Endodermal cell (in vitro differentiated cells): ENCODE measurements at regions not wholly inside any gene's neighbourhood (a gene's known extent, or its start where the extent isn't known, plus 50 kb on each side); places are given as distances from the start of the nearest gene placed in this dataset.

ENCODE experiments used
- DNase-seq: peaks from one replicate; pipeline ENCODE4 v3.0.0-alpha.2; 2017
- H3K27ac ChIP-seq: 2 replicates; pipeline ENCODE4 v1.5.1; 2013; ENCODE audit warnings: mild to moderate bottlenecking, low read depth, low read length, moderate library complexity
- H3K27me3 ChIP-seq: 2 replicates; pipeline ENCODE4 v1.6.1; 2013; ENCODE audit warnings: mild to moderate bottlenecking, low read length, moderate library complexity; ENCODE audit not compliant: insufficient read depth, control insufficient read depth, poor library complexity, severe bottlenecking
- H3K36me3 ChIP-seq: 2 replicates; pipeline ENCODE4 v1.7.0; 2013; ENCODE audit warnings: mild to moderate bottlenecking, low read length, moderate library complexity; ENCODE audit not compliant: control insufficient read depth, insufficient read depth
- H3K4me1 ChIP-seq: one replicate; pipeline ENCODE4 v1.7.0; 2013; ENCODE audit warnings: low read length; ENCODE audit not compliant: control insufficient read depth, insufficient read depth
- H3K4me3 ChIP-seq: 2 replicates; pipeline ENCODE4 v1.5.1; 2013; ENCODE audit warnings: mild to moderate bottlenecking, low read length, moderate library complexity
- H3K9ac ChIP-seq: 2 replicates; pipeline ENCODE4 v1.6.1; 2013; ENCODE audit warnings: mild to moderate bottlenecking, low read length, moderate library complexity; ENCODE audit not compliant: poor library complexity, severe bottlenecking; ENCODE audit errors: extremely low read depth
- H3K9me3 ChIP-seq: 2 replicates; pipeline ENCODE4 v1.6.1; 2013; ENCODE audit warnings: mild to moderate bottlenecking, low read length, moderate library complexity; ENCODE audit not compliant: control insufficient read depth
- H3K27ac Mint-ChIP-seq: 2 replicates; pipeline ENCODE4 v1.8.0; 2020; ENCODE audit warnings: mixed read lengths
- H3K27me3 Mint-ChIP-seq: 2 replicates; pipeline ENCODE4 v1.8.0; 2021; ENCODE audit warnings: mild to moderate bottlenecking, mixed read lengths; ENCODE audit not compliant: insufficient read depth
- H3K36me3 Mint-ChIP-seq: 2 replicates; pipeline ENCODE4 v1.8.0; 2020; ENCODE audit warnings: low read depth, mixed read lengths
- H3K4me1 Mint-ChIP-seq: 2 replicates; pipeline ENCODE4 v1.8.0; 2020; ENCODE audit warnings: mixed read lengths
- H3K4me3 Mint-ChIP-seq: 2 replicates; pipeline ENCODE4 v1.8.0; 2020; ENCODE audit warnings: mild to moderate bottlenecking, moderate library complexity, mixed read lengths
- H3K9me3 Mint-ChIP-seq: 2 replicates; pipeline ENCODE4 v1.8.0; 2020; ENCODE audit warnings: mild to moderate bottlenecking, mixed read lengths
- CTCF ChIP-seq: fragments of 200-600 bp; sonication (generic); conservative IDR thresholded peaks from 2 replicates; pipeline ENCODE4 v1.5.0; 2021; ENCODE audit warnings: antibody characterized with exemption, mild to moderate bottlenecking
- WGBS, 2 experiments: methylation state at CpG; one replicate each; pipeline versions ENCODE4 v1.1.5 to v1.1.7; 2013; ENCODE audit warnings: missing lambda C conversion rate in 2 of 2, mixed read lengths in 1 of 2; ENCODE audit not compliant: insufficient coverage in 1 of 2, insufficient read length in 1 of 2; 5-methylcytosine and 5-hydroxymethylcytosine counted together

DNA sequence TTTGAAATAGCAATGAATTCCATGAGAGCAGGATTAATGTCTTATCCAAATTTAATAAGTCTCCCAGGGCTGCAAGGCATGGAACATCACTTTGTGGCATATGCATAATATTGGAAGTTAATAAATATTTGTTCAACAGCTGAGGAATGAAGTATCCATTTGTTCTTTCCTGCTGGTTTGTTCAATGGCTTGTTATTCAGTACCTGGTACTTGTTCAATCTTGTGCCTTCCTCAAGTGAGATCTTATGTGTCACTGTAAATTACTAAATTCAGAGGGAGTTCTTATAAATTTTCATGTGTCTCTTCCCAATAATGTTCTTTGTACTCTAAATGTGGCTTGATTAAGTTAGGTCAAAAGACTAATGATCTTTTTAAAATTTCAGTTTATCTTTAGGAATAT, 1105.5 kb upstream of the SPRY2 start:
- Mint-ChIP-seq H3K4me3 (no peak overlapping the region), H3K27ac (no peak overlapping the region), H3K4me1 (peaks cover 35% of the 10 kb centered on the region), H3K36me3 (no peaks in the 10 kb centered on the region), H3K9me3 (no peaks in the 10 kb centered on the region), H3K27me3 (no peaks in the 10 kb centered on the region)
- H3K9ac ChIP-seq, result no peak overlapping the region
- no peak overlapping the region for H3K27ac ChIP-seq
- H3K4me1 ChIP-seq, result peaks cover 7% of the 10 kb centered on the region
- no peaks in the 10 kb centered on the region for H3K36me3 ChIP-seq
- no peak for DNase-seq
- no peak for TF ChIP-seq CTCF
- H3K9me3 ChIP-seq, result no peaks in the 10 kb centered on the region
- no peak overlapping the region for H3K4me3 ChIP-seq
- H3K27me3 ChIP-seq, result no peaks in the 10 kb centered on the region

DNA sequence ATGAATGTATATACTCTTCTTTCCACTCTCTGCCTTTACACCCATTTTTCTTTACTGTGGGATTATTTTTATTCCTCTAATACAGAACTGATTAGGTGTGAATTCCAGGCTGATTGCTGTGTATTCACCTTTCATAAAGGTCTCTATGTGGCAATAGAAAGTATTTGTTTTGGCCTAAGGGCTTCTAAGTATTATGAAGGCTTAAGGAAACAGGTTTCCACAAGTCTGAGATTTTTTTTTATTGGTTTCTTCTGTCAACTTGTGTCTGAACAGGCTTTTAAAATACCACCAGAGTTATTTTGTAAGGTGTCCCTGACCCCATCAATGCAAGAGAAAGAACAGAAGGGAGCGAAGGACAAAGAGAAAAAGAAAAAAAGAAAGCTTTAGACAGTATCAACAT, 1102.0 kb upstream of the SPRY2 start:
- Histone ChIP-seq H3K4me1 (peaks cover 7% of the 10 kb centered on the region), H3K4me3 (no peak overlapping the region), H3K9ac (no peak overlapping the region), H3K36me3 (no peaks in the 10 kb centered on the region), H3K27ac (no peak overlapping the region), H3K27me3 (no peaks in the 10 kb centered on the region), H3K9me3 (no peaks in the 10 kb centered on the region)
- TF ChIP-seq CTCF, result no peak
- Mint-ChIP-seq H3K4me1 (peaks cover 41% of the 10 kb centered on the region), H3K9me3 (no peaks in the 10 kb centered on the region), H3K27me3 (no peaks in the 10 kb centered on the region), H3K36me3 (no peaks in the 10 kb centered on the region), H3K4me3 (no peak overlapping the region), H3K27ac (no peak overlapping the region)
- WGBS, 2 experiments, result no CpG with 5 or more reads among the region's 1 CpG
- no peak for DNase-seq

GRCh38 chr13:81425286-81425685, 1084.4 kb upstream of the SPRY2 start:
- Histone ChIP-seq H3K27ac (no peak overlapping the region), H3K27me3 (no peaks in the 10 kb centered on the region), H3K9me3 (peaks cover 7% of the 10 kb centered on the region), H3K36me3 (no peaks in the 10 kb centered on the region), H3K4me1 (no peaks in the 10 kb centered on the region), H3K4me3 (no peak overlapping the region), H3K9ac (no peak overlapping the region)
- no peak for DNase-seq
- Mint-ChIP-seq H3K4me3 (no peak overlapping the region), H3K27ac (no peak overlapping the region), H3K36me3 (no peaks in the 10 kb centered on the region), H3K4me1 (no peaks in the 10 kb centered on the region), H3K27me3 (no peaks in the 10 kb centered on the region), H3K9me3 (no peaks in the 10 kb centered on the region)
- no peak for TF ChIP-seq CTCF
- WGBS, 2 experiments, result 88% methylated on average over 2 of the region's 2 CpGs; no CpG with 5 or more reads in 1 of the 2 experiments
